Vagina (tissue), 2 donors: ENCODE measurements at regions not wholly inside any gene's neighbourhood (a gene's known extent, or its start where the extent isn't known, plus 50 kb on each side); places are given as distances from the start of the nearest gene placed in this dataset.

ENCODE experiments used
- CTCF ChIP-seq, 3 experiments: fragments of 450-650 bp in 2 of 3; fragments of 200-600 bp in 1 of 3; sonication (generic) in 1 of 3; IDR thresholded peaks; one replicate each; pipeline ENCODE4 v1.5.1; 2017 to 2019; ENCODE audit warnings: antibody characterized with exemption in 3 of 3, mild to moderate bottlenecking in 2 of 3, moderate library complexity in 2 of 3
- POLR2A ChIP-seq, 2 donors: fragments of 450-650 bp; IDR thresholded peaks; one replicate each; pipeline ENCODE4 v1.6.1; 2017; ENCODE audit warnings: antibody characterized with exemption in 2 of 2, mild to moderate bottlenecking in 2 of 2, moderate library complexity in 2 of 2

- TF ChIP-seq POLR2A (IDR thresholded peaks at IDR 0.05) (no peak), CTCF (IDR thresholded peaks at IDR 0.05) (no peak)
Measured at GRCh38 chr6:22349528-22349927, 52.7 kb upstream of the PRL start.
